SKM-1 treated with dmso at 0.1 percent for 144 hours (cell line): ENCODE measurements at regions not wholly inside any gene's neighbourhood (a gene's known extent, or its start where the extent isn't known, plus 50 kb on each side); places are given as distances from the start of the nearest gene placed in this dataset.
"Not testable (repeated sequence)": the region's sequence is repeated elsewhere in the genome, so short reads cannot be mapped to it uniquely, and the experiment has no call there.

ENCODE experiments used
- DNase-seq: peaks from one replicate; lab custom pipeline; 2025; ENCODE audit not compliant: unreplicated experiment; lab: John Stamatoyannopoulos, UW

DNA sequence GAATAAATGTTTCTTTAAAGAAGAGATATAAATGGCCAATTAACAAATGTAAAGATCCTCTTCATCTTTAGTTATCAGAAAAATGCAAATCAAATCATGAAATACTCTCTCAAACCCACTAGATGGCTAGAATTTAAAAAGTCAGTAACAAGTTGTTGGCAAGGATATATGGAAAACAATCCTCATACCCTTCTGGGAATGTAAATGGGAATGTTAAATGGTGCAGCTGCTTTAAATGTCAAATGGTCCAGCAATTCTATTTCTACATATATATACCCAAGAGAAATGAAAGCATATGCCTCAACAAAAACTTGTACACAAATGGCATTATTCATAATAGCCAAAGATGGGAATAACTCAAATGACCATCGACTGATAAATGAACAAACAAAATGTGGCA is 283.5 kb downstream of the RWDD3 start:
- DNase-seq = no peak

DNA sequence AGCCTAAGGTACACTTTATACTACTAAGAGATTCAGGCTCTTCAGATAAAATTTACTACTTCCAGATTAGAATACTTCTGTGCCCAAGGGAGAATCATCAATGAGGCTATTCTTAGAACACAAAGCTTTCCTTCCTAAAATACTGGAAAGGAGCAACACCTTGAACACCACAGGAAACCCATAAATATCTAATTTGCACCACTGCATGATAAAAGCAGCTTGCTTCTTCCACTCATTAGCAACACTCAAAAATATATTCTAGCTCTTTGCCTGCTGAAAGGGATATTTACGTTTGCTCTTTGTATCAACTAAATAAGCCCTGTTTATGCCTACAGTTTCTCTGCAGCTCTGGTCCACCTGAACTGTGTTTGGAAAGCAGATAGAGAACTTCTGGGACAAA is 284.3 kb downstream of the RWDD3 start:
- DNase-seq = no peak

DNA sequence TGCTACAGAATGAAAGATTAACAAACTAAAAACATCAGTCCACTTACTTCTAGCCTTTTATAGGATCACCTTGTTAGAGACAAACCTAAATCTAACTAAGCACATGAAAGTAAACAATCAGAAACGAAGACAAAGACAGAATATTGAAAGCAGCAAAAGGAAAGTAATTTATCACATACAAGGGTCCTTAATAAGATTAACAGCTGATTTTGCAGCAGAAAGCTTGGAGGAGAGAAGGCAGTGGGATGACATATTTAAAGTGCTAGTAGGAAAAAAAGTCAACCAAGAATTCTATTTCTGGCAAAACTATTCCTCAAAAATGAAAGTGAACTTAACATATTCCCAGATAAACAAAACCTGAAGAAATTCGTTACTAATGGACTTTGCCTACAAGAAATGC is 286.4 kb downstream of the RWDD3 start:
- DNase-seq = no peak

DNA sequence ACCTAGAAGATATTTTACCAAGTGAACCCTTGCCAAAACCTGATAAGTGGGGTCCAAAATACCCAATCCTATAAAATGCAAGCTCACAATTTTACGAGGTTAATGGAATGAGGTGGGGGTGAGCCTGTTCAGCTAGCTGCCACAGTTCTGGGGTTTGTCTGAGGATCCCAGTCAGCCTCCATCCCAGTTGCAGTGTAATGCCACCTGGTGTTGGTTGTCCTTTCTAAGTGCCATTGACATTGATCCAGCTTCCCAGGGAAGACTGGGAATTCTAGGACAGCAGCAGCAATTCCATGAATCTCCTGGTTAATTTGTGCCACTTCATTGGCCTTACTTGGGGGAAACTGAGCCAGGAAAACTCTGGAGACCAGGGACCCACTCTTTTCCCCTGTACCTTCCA is 298.3 kb downstream of the RWDD3 start:
- DNase-seq = no peak

GRCh38 chr1:95534985-95535384 is 301.0 kb downstream of the RWDD3 start:
- no peak for DNase-seq

- no peak for DNase-seq
These were observed 301.6 kb downstream of the RWDD3 start for GRCh38 chr1:95535614-95536013.

DNA sequence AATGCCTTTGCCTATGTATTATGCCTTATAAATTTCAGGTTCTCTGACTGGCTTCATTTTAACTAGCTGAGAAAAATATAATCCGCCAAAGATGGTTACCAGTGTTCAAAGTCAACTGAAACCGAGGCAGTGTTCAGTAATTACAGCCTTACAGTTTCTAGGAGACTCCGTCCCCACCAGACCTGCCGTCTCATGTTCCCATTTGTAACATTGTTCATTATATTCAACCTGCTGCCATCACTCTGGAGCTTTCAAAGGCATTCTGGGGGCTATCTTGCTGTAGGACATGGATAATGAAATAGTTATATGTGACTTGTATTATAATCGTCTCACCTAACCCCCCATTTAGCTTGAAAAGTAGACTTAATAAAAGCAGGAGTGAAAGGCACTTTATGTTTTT is 302.5 kb downstream of the RWDD3 start:
- DNase-seq = no peak

DNA sequence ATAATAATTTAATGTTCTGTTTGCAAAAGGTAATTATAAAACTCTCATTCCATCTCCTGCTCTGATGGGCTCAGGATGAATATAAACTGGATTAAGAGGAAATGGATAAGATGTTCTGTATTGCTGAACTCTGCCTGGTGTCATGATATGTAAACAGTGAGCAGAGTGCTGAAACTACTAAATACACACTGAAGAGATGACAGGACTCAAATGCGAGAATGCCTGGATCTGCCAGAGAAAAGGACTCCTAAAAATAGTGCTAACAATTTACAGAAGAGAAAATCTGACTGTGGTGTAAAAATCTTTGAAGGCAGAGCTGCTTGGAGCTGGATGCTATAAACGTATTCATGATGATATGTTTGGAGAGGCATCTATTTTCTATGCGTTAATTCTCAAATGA is 303.2 kb downstream of the RWDD3 start:
- no peak for DNase-seq

- DNase-seq = not testable (repeated sequence)
These were observed 304.2 kb downstream of the RWDD3 start for GRCh38 chr1:95538242-95538641.

DNA sequence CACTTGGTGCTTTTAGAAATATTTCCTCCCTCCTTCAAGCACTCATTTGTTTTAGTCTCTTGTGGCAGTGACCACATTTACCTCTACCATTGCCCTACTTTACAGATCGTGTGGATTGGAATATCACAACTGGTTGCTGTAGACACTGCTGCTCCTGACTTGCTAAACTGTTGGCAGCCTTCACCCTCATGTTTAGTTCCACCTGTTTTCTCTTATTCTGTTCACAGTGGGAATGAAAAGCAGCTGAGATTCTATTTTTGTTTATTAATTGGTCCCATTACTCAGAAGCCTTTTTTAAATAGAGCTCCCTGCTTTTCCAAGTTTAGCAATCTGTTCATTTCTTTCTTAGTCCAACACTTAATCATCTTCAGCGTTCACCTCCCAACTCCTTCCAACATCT is 308.9 kb downstream of the RWDD3 start:
- no peak for DNase-seq

GRCh38 chr1:95547005-95547404 is 313.0 kb downstream of the RWDD3 start:
- DNase-seq = no peak

- DNase-seq = no peak
These were observed 314.2 kb downstream of the RWDD3 start for GRCh38 chr1:95548211-95548610.

- no peak for DNase-seq
These were observed 317.2 kb downstream of the RWDD3 start for GRCh38 chr1:95551201-95551600.

DNA sequence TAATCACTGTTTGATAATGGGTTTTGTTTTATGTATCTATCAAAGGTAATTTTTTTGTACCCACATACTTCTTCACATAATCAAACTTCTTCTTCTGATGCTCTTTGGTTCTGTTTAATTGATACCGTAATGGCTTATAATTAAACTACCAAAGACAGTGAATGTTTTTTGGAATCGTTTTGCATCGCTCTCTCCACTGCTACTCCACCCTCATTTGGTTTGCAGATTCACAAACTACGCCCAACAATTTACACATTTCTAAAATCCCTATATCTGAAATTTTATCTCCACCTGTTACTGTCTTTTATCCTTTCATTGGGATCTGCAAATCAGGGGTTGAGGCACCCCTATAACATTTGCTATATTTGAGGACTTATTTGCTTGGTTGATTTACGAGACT is 319.6 kb downstream of the RWDD3 start:
- no peak for DNase-seq

GRCh38 chr1:95554408-95554807 is 320.4 kb downstream of the RWDD3 start:
- DNase-seq = no peak

DNA sequence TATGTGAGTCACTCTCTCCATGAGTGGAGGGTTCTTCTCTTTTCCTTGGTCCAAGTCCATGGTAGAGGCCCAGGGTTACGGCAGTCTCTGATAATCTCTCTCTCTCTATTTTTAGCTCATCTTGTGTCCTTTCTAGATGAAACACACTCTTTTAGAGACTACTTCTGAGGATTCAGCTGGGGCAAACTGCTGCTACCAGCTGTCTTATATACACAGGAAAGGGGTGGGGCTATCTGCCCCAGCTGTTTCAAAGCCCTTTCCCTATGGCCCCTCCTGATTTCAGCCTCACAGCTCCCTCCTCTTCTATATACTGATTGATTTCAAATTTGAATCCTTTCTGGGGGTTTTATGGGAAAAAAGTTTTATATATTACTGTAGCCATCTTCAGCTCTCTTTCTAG is 324.8 kb downstream of the RWDD3 start:
- no peak for DNase-seq

- DNase-seq = no peak
These were observed 327.3 kb downstream of the RWDD3 start for GRCh38 chr1:95561346-95561745.

DNA sequence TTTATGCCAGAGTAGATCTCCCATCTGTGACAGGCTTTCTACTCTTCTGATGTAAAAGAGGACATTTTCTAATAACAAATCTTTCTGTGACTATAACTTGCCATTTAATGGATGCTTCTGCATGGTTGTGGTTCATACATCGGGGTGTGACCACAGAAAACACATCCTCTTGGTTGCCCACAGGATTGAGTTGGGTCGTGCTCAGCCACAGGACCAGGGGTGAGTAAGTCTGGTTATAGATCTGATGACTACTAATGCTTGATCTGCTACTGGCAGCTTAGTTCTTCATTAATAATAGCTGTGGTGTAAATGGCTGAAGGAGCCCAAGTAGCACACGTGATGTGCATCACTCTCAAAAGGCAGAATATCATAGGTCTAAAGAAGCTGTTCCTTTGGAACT is 328.2 kb downstream of the RWDD3 start:
- DNase-seq = no peak

DNA sequence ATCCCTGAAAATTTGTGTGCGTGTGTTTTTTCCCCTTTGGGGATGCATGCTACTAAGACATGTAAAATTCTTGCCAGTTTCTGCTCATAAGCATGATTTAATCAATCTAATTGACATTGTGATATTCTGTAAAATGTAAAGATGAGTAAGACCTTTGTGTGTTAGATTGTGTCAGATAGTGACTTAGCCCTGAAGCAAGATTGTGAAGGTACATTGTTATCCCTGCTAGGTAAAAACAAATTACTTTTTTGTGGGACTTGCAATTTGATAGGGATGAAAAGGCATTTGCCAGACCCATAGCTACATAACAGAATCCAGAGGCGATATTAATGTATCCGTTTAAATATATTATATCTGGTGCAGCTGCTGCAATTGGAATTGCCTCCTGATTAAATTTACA is 338.0 kb downstream of the RWDD3 start:
- no peak for DNase-seq

DNA sequence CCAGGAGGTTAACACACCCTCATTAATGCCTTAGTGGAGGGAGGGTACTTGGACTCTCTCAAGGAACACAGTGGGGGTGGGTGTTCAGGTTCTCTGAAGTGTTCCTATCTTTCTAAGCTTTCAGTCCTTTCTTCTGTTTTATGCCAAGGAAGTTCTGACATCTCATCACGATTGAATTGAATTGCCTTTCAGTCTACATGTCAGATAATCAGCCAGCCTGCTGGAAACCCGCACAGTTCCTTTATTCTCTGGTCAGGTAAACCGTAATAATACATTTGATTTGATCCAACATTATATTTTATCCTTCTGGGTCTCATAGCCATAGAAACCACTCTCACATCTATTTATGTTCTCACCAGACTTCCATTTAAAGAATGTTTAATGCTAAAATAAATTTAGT is 339.0 kb downstream of the RWDD3 start:
- DNase-seq = no peak

DNA sequence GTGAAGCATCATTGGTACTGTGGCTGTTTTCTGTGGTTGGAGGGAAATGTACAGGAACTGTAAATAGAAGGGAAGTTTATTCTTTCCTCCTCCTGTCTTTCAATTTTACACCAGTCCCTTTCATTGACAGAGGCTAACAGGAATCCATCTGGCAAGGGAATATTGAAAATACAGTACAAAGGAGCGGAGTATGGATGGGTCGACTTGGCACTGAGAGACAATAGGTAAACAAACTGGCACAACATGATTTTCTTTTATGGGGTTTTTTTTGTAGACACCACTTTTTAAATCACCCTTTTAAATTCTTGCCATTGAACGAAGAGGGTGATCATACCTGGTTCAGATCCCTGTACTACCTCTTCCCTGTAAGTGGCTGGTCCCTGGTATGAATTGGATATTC is 341.3 kb downstream of the RWDD3 start:
- DNase-seq = no peak

GRCh38 chr1:95578462-95578861 is 344.5 kb downstream of the RWDD3 start:
- DNase-seq = no peak

DNA sequence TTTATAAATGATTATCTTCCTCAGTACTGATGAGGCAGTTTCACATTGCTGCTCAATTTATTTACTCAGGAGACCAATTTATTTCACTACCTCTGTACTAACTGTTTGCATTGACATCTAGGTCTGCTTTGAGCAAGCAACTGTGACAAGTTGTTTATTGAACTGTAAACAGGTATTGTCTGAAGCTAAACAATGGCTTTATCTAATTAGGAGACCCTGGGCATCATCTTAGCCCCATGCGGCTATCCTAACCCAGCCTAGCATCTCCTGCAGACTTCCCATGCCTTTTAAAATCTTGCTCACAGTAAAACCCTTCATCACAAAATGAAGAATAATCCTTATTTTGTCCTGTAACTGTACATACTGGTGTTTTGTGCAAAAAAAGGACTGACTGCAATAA is 348.2 kb downstream of the RWDD3 start:
- no peak for DNase-seq

DNA sequence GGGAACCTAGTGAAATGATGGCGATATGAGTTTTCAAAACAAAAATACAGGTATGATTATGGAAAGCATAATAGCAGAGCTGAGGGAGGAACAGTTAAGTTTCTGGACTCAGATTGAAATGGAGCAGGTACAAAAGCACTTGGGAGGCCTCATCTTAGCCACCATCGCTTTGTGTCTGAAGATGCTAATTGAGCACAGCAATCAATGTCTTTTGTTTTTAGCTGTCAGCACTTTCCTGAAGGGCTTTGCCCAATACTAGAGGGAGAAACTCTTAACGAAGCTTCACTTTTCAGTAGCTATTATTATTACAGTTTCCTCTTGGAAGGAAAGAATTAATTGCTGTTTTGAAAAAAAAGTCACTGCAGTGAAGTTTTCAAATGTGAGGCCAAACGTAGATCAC is 348.7 kb downstream of the RWDD3 start:
- DNase-seq = no peak
